GM18502 (cell line): ENCODE measurements at regions not wholly inside any gene's neighbourhood (a gene's known extent, or its start where the extent isn't known, plus 50 kb on each side); places are given as distances from the start of the nearest gene placed in this dataset.

Source experiments
- ATAC-seq: cut with Tn5 transposase; IDR thresholded peaks from one replicate; pipeline ENCODE4 v1.9.1; 2021; ENCODE audit warnings: mild to moderate bottlenecking; ENCODE audit not compliant: unreplicated experiment, poor library complexity

- no peak for ATAC-seq
These were observed 111.0 kb upstream of the CPEB4 start for GRCh38 chr5:173777149-173777548.

GRCh38 chr5:173777674-173778073 is 110.5 kb upstream of the CPEB4 start:
- ATAC-seq, result no peak

DNA sequence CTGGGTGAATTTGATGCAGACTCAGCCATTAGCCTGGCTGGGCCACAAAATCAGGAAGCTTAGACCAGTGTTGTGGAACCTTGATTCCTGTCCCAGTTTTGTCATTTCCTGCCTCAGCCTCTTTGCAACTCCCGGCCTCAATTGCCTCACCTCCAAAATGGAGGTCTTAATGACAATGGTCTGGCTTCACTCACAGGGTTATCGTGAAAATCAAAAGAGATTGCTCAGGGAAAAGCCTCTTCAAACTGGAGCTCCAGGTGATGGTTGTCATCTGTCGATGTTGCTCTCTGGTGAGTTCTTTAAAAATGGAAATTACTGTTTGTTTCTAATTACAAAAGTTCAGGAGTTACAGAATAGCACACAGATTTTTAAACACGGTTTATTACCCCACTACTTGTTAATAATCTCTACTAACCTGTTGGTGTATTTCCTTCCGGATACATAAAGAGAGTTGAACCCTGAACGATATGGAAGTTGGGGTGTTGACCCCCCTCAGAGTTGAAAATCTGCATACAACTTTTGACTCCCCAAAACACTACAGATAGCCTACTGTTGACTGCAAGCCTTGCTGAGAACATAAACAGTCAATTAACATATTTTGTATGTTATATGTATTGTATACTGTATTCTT is 109.9 kb upstream of the CPEB4 start:
- no peak for ATAC-seq

DNA sequence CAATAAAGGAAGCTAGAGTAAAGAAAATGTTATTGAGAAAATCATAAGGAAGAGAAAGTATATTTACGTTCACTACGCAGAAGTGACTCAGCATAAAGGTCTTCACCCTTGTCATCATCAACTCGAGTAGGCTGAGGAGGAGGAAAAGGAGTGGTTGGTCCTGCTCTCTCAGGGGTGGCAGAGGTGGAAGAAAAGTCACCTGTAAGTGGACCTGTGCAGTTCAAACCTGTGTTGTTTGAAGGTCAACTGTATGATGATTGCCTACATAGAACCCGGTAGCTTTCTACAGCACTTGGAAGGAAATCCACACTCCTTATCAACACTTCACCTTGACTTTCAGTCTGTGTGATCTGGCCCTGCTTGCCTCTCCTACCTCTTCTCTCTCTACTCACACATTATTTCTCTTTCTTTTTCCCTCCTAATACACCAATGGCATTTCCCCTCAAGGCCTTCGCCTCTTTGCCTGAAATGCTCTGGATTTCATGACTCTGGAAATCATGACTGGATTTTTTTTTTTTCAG is 109.3 kb upstream of the CPEB4 start:
- ATAC-seq, result no peak

- no peak for ATAC-seq
These were observed 107.6 kb upstream of the CPEB4 start for GRCh38 chr5:173780235-173781234.

- no peak for ATAC-seq
These were observed 106.7 kb upstream of the CPEB4 start for GRCh38 chr5:173781432-173781815.

- ATAC-seq, result peak; percentile 41
These were observed 106.1 kb upstream of the CPEB4 start for GRCh38 chr5:173781816-173782670.

DNA sequence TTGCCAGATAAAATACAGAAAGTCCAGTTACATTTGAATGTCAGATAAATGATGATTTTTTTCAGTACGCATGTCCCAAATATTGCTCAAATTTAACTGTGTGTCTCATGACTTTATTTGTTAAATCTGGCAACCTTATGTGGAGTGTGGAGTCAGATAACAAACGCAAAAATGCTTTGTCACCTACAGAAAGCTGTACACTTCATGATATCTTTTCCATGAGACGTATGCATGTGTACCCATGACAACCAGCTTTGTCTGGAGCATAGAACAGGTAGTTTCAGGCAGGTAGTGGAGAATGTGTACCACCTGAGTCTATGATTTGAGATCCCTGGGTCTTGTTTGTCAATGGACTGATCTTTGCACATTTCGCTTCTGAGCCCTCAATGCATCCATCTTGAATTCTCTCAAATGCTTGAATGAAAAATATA is 105.5 kb upstream of the CPEB4 start:
- no peak for ATAC-seq

DNA sequence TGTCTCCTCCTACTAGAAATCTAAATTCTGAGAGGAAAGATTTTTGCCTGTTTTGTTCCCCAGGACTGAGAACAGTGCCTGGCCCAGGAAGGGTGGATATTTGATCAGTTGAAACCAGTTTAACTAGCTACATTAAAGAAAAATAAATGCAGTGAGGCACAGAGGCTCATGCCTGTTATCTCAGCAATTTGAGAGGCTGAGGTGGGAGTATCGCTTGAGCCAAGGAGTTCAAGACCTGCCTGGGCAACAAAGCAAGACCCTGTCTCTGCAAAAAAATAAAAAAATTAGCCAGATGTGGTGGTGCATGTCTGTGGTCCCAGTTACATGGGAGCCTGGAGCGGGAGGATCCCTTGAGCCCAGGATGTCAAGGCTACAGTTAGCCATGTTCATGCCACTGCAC is 104.8 kb upstream of the CPEB4 start:
- no peak for ATAC-seq

GRCh38 chr5:173785400-173785799 is 102.7 kb upstream of the CPEB4 start:
- no peak for ATAC-seq

DNA sequence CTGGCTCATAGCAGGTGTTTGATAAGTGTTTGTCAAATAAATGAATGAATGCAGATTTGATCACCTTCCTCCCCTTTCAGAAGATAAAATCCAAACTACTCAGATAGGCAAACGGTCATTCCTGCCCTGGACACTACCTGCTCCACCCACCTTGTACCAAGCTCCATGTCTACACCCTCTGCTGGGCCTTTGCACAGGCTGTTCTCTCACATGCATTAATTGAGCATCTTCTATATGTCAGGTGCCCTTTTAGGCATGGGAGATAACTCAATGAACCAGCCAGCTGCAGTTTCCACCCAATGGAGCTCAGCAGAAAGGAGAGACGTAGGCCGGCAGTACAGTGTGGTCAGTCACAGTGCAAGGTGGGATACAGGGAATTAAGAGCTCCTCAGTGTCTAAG is 102.3 kb upstream of the CPEB4 start:
- ATAC-seq, result no peak

DNA sequence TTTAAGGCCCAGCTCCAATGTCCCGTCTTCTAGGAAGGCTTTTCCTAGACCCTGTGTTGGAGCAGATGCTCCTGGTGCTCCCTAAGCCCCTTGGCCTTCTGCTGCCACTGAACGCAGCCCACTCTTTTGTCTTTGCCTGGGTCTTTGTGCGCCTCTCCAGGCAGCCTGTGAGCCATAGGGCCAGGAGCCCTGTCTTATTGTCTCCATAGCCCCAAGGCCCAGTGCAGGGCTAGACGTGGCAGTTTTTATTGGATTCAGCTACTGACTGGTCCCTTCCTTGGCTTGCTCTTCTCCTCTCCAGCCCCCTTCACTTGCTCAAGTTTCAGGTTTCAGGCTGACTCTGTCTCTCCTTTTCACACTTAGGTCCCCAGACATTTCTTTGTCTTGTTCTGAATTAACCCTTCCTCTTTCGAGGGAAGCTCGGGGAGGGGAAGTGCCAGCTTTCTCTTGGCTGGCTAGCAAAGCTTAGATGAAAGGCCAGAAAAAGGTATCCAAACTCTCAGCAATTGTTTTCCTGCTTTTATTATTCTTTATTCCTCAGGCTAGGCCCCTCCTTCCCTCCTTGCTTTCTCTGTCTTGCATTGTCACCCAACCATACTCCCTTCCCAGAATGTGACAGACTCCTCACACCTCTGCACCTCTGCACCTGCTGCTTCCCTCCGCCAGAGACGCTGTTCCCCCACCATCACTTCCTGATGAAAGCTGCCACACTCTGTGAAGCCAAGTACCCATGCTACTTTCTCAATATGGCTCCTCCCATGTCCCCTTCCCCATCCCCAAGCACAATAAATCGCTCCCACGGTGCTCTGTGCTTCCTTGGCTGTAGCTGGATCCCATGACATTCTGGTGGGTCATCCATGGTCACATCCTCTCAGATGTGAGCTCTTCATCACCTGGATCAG is 101.6 kb upstream of the CPEB4 start:
- peak; percentile 69 for ATAC-seq

DNA sequence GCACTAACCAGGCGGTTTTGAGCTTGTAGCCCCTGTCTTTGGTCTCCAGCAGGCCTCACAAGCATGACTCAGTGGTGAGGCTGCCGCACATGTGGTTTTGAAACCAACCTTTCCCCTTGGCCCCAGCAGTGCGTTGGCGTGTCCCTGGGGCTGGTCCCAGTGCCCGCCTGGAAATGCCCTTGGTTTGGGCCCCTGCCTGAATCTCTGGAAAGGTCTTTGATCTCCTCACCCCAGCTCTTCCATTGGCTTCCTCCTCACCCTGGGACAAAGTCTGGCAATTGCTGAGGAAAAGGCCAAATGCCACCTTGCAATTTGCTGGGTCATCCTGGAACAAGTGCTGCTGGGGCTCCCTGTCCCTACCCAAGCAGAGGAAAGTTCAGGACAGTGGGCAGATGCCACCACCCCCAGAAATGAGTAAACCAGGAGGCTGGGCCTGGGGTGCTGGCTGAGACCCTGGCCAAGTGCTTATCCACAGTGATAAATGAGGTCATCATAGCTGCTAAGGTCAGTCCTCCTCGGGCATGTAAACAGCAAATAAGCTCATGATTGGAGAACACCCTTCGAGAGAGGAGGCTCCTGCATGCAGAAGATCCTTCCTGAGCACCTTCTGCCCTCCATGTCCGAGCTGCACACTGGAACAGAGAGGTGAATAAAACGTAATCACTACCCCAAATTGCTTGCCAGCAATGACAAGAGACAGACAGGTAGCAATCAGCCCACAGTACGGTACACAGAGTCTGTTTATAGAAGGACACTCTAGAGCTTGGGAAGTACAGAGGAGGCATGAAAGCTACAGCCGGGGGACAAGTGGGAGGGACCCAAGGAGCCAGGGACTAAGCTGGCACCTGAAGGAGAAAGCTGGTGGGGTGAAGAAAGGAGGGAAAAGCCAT is 98.9 kb upstream of the CPEB4 start:
- ATAC-seq, result no peak

GRCh38 chr5:173790177-173790719 is 97.9 kb upstream of the CPEB4 start:
- ATAC-seq, result no peak

DNA sequence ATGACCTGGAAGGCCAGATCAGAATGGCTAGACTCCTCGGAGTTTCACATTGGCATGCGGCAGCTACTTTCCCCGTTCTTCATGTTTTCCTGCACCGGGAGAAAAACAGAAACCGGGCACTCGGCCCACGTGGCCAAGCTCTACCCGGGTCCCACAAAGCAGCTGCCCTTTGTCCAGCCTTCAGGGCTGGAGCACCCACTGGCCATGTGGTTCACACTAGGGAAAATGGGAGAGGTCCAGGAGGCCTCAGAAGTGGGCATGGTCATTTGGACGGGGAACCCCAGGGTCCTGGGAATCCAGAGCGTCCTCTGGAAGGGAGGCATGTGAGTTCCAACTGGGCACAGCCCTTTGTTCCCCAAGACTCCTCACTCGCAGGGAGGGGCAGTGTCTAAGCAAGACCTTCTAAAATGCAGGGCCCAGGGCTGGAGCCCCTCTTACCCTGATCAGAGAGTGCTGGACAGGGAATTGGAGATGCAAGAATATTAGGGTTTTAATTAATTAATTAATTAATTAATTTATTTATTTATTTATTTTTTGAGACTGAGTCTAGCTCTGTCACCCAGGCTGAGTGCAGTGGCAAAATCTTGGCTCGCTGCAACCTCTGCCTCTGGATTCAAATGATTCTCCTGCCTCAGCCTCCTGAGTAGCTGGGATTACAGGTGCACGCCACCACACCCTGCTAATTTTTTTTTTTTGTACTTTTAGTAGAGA is 97.2 kb upstream of the CPEB4 start:
- no peak for ATAC-seq

DNA sequence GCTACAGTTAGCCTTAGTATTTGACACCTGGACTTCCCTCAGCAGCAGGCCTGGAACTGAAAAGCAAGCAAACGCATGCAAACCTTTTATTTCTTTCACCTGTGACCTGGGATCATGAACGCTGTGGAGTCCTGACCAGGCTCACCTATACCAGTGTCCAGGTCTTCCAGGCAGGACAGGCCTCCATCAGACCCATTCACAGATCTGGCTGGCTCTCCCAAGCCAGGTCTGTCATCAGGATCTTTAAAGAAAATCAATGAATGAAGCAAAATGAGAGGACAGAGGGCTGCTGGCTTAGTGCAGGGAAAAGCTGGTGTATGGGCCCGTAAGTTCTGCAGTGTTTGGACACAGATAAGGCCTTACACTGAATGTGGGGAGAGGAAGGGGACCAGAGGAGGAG is 96.3 kb upstream of the CPEB4 start:
- no peak for ATAC-seq

DNA sequence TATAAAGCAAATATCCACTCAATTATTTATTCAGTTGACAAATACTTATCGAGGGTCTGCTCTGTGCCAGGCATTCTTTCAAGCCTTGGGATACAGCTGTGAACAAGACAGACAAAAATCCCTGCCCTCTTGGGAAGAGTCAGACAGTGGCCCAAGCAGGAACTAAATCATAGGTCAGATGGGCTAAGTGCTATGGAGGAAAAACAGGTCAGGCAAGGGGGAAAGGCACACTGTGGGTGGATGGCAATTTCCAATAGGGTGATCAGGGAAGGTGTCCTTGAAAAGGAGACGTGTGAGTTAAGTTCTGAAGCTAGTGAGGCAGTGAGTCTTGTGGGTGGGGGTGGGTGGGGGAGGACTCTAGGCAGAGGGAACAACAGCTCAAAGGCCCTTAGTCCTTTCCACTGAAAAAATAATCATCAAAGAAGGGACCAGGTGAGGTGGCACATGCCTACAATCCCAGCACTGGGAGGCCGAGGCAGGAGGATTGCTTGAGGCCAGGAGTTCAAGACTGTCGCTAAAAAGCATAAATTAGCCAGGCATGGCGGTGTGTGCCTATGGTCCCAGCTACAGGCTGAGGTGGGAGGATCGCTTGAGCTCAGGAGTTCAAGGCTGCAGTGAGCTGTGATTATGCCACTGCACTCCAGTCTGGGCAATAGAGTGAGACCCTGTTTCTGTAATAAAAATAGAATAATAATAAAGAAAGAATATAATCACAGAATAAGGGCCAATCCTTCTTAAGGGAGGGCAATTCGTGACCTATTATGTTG is 95.2 kb upstream of the CPEB4 start:
- no peak for ATAC-seq
